Posterior vena cava (tissue), 2 donors: ENCODE measurements at regions not wholly inside any gene's neighbourhood (a gene's known extent, or its start where the extent isn't known, plus 50 kb on each side); places are given as distances from the start of the nearest gene placed in this dataset.

Experiments used
- DNase-seq: peaks from one replicate; pipeline ENCODE4 v3.0.0-alpha.2; 2020; ENCODE audit warnings: low spot score
- intact Hi-C, 2 donors: fragments of 100-400 bp; cut with DNase I; formaldehyde crosslinking; loops; one replicate each; pipeline versions ENCODE4 v1.14.1 to v1.14.2; 2022 to 2023
- donor health status: DM: yes; HTN: yes; CAD: no.
- donor health status: DM: yes; HTN: yes; CAD: no.

GRCh38 chr10:91335147-91335546 is 75.0 kb upstream of the HECTD2 start:
- no peak for DNase-seq
- intact Hi-C loops, result no loop called here

- intact Hi-C loops, result no loop called here
- DNase-seq, result no peak
Observed at GRCh38 chr10:91339729-91340128, 70.4 kb upstream of the HECTD2 start.

GRCh38 chr10:91340613-91341362 is 69.4 kb upstream of the HECTD2 start:
- intact Hi-C loops, result no loop called here
- DNase-seq, result peak; percentile 88

GRCh38 chr10:91341686-91342085 is 68.5 kb upstream of the HECTD2 start:
- intact Hi-C loops, result no loop called here
- DNase-seq, result no peak

- DNase-seq, result no peak
- intact Hi-C loops, result no loop called here
Observed at GRCh38 chr10:91343010-91343409, 67.1 kb upstream of the HECTD2 start.

GRCh38 chr10:91344117-91344856 is 65.9 kb upstream of the HECTD2 start:
- no peak for DNase-seq
- intact Hi-C loops, result no loop called here

GRCh38 chr10:91345716-91346115 is 64.4 kb upstream of the HECTD2 start:
- intact Hi-C loops, result no loop called here
- no peak for DNase-seq

- no peak for DNase-seq
- intact Hi-C loops, result no loop called here
Observed at GRCh38 chr10:91347529-91347928, 62.6 kb upstream of the HECTD2 start.

- intact Hi-C loops, result no loop called here
- DNase-seq, result no peak
Observed at GRCh38 chr10:91349381-91349780, 60.8 kb upstream of the HECTD2 start.

- intact Hi-C loops, result no loop called here
- DNase-seq, result no peak
Observed at GRCh38 chr10:91350651-91351081, 59.5 kb upstream of the HECTD2 start.

- intact Hi-C loops, result no loop called here
Observed at GRCh38 chr10:91352760-91353159, 57.4 kb upstream of the HECTD2 start.

GRCh38 chr10:91354166-91355075 is 55.7 kb upstream of the HECTD2 start:
- intact Hi-C loops, result no loop called here
- no peak for DNase-seq

More at GRCh38 chr10:91352760-91353159, 57.4 kb upstream of the HECTD2 start:
- DNase-seq, result no peak

- intact Hi-C loops, result no loop called here
- DNase-seq, result no peak
Observed at GRCh38 chr10:91355998-91356397, 54.1 kb upstream of the HECTD2 start.

GRCh38 chr10:91357497-91357896 is 52.6 kb upstream of the HECTD2 start:
- intact Hi-C loops, result no loop called here
- no peak for DNase-seq
